ENCODE measurements at regions not wholly inside any gene's neighbourhood (a gene's known extent, or its start where the extent isn't known, plus 50 kb on each side); places are given as distances from the start of the nearest gene placed in this dataset.
"Not testable (repeated sequence)": the region's sequence is repeated elsewhere in the genome, so short reads cannot be mapped to it uniquely, and the experiment has no call there.

- WGBS, result 3% methylated on average over 49 of the region's 59 CpGs
- Histone ChIP-seq H3K4me3 (ENCODE audit: low read depth in 1 of 3, low read length in 3 of 3) (peak overlapping the region in 1 of 3 donors; percentile 48), H3K4me1 (ENCODE audit: control insufficient read depth in 4 of 4, insufficient read depth in 4 of 4, low read length in 3 of 4) (no peaks in the 10 kb centered on the region), H3K27ac (ENCODE audit: low read depth in 1 of 2, low read length in 2 of 2) (no peak overlapping the region), H3K9me3 (ENCODE audit: control insufficient read depth in 4 of 4, low read length in 3 of 4) (no peaks in the 10 kb centered on the region), H3K27me3 (ENCODE audit: control insufficient read depth in 4 of 4, insufficient read depth in 4 of 4, low read length in 3 of 4) (peaks cover 0 to 2% (median 0%) of the 10 kb centered on the region in 4 donors), H3K36me3 (ENCODE audit: control insufficient read depth in 4 of 4, insufficient read depth in 3 of 4, low read depth in 1 of 4, low read length in 3 of 4) (no peaks in the 10 kb centered on the region), H3K9ac (ENCODE audit: low read depth in 1 of 2, low read length in 2 of 2) (no peak overlapping the region)
- peak; percentile 26 for DNase-seq (ENCODE audit: low spot score)
- TF ChIP-seq JUND (IDR thresholded peaks at IDR 0.05), result no peak
- no peak for TF ChIP-seq RAD21 (IDR thresholded peaks at IDR 0.05)
- no peak for TF ChIP-seq TAF1 (conservative IDR thresholded peaks at IDR 0.05)
- no peak for TF ChIP-seq HNF4A (conservative IDR thresholded peaks at IDR 0.05)
- no peak for TF ChIP-seq REST (IDR thresholded peaks at IDR 0.05)
- no peak for TF ChIP-seq GABPA (IDR thresholded peaks at IDR 0.05 in 1 of 2, conservative IDR thresholded peaks at IDR 0.05 in 1 of 2)
- no peak for TF ChIP-seq MAX (IDR thresholded peaks at IDR 0.05)
- no peak for TF ChIP-seq HNF4G (IDR thresholded peaks at IDR 0.05)
- TF ChIP-seq NR2F2 (IDR thresholded peaks at IDR 0.05), result no peak
- no peak for TF ChIP-seq CTCF (IDR thresholded peaks at IDR 0.05; ENCODE audit: low read depth, low read length, missing input control)
- no peak for TF ChIP-seq SP1 (IDR thresholded peaks at IDR 0.05)
- TF ChIP-seq EGR1 (IDR thresholded peaks at IDR 0.05; ENCODE audit: low read depth in 2 of 2), result no peak
- no peak for TF ChIP-seq YY1 (IDR thresholded peaks at IDR 0.05)
- TF ChIP-seq RXRA (IDR thresholded peaks at IDR 0.05), result no peak
- TF ChIP-seq ATF3 (IDR thresholded peaks at IDR 0.05), result no peak
- no peak for TF ChIP-seq FOXA2 (IDR thresholded peaks at IDR 0.05)
- TF ChIP-seq ZBTB33 (IDR thresholded peaks at IDR 0.05), result no peak
- no peak for TF ChIP-seq FOXA1 (IDR thresholded peaks at IDR 0.05)
Observed at GRCh38 chr9:64773491-64773931, 511.5 kb downstream of the FOXD4L5 start.

- not testable (repeated sequence) for H3K27ac ChIP-seq (ENCODE audit: low read depth in 1 of 2, low read length in 2 of 2); H3K36me3 ChIP-seq (ENCODE audit: control insufficient read depth in 4 of 4, insufficient read depth in 3 of 4, low read depth in 1 of 4, low read length in 3 of 4); H3K27me3 ChIP-seq (ENCODE audit: control insufficient read depth in 4 of 4, insufficient read depth in 4 of 4, low read length in 3 of 4); H3K9ac ChIP-seq (ENCODE audit: low read depth in 1 of 2, low read length in 2 of 2); DNase-seq (ENCODE audit: low spot score); H3K4me3 ChIP-seq (ENCODE audit: low read depth in 1 of 3, low read length in 3 of 3); H3K4me1 ChIP-seq (ENCODE audit: control insufficient read depth in 4 of 4, insufficient read depth in 4 of 4, low read length in 3 of 4); H3K9me3 ChIP-seq (ENCODE audit: control insufficient read depth in 4 of 4, low read length in 3 of 4)
- WGBS, result 1% methylated on average over 21 of the region's 67 CpGs
Observed at GRCh38 chr9:64772751-64773331, 512.2 kb downstream of the FOXD4L5 start.
